BE2C (cell line): ENCODE measurements at regions not wholly inside any gene's neighbourhood (a gene's known extent, or its start where the extent isn't known, plus 50 kb on each side); places are given as distances from the start of the nearest gene placed in this dataset.
"Not testable (repeated sequence)": the region's sequence is repeated elsewhere in the genome, so short reads cannot be mapped to it uniquely, and the experiment has no call there.

Experiments used
- DNase-seq: peaks from one replicate; pipeline ENCODE4 v3.0.0-alpha.2; 2020
- H3K27me3 ChIP-seq: fragments of 250-450 bp; sonication (Bioruptor Pico); 2 replicates; pipeline ENCODE4 v1.5.1; 2020; ENCODE audit warnings: mild to moderate bottlenecking
- H3K36me3 ChIP-seq: fragments of 250-450 bp; sonication (Bioruptor Pico); 2 replicates; pipeline ENCODE4 v1.5.1; 2020; ENCODE audit warnings: mild to moderate bottlenecking
- H3K4me1 ChIP-seq: fragments of 250-450 bp; sonication (Bioruptor Pico); 2 replicates; pipeline ENCODE4 v1.5.1; 2020
- H3K4me3 ChIP-seq: 2 replicates; pipeline ENCODE4 v1.5.1; 2011; ENCODE audit warnings: low read depth, low read length
- H3K9me3 ChIP-seq: fragments of 250-450 bp; sonication (Bioruptor Pico); 2 replicates; pipeline ENCODE4 v1.5.1; 2020
- CTCF ChIP-seq: IDR thresholded peaks from 2 replicates; pipeline ENCODE4 v1.5.1; 2012; ENCODE audit warnings: mild to moderate bottlenecking, low read depth, low read length

- Histone ChIP-seq H3K4me3 (no peak overlapping the region), H3K4me1 (no peaks in the 10 kb centered on the region), H3K27me3 (no peaks in the 10 kb centered on the region), H3K36me3 (no peaks in the 10 kb centered on the region), H3K9me3 (no peaks in the 10 kb centered on the region)
- TF ChIP-seq CTCF, result no peak
- DNase-seq, result no peak
Measured at GRCh38 chr10:2885288-2886278, 181.8 kb upstream of the PFKP start.

- not testable (repeated sequence) for H3K4me3 ChIP-seq, H3K4me1 ChIP-seq, H3K36me3 ChIP-seq, DNase-seq, H3K27me3 ChIP-seq, H3K9me3 ChIP-seq
Measured at GRCh38 chr10:2883983-2884540, 183.3 kb upstream of the PFKP start.

- no peak overlapping the region for H3K4me3 ChIP-seq
- no peak for TF ChIP-seq CTCF
- no peak for DNase-seq
- no peaks in the 10 kb centered on the region for H3K9me3 ChIP-seq
- no peaks in the 10 kb centered on the region for H3K36me3 ChIP-seq
- no peaks in the 10 kb centered on the region for H3K4me1 ChIP-seq
- no peaks in the 10 kb centered on the region for H3K27me3 ChIP-seq
Measured at GRCh38 chr10:2883238-2883637, 184.1 kb upstream of the PFKP start.

- Histone ChIP-seq H3K4me3 (no peak overlapping the region), H3K36me3 (no peaks in the 10 kb centered on the region), H3K4me1 (no peaks in the 10 kb centered on the region), H3K9me3 (no peaks in the 10 kb centered on the region), H3K27me3 (no peaks in the 10 kb centered on the region)
- no peak for DNase-seq
- no peak for TF ChIP-seq CTCF
Measured at GRCh38 chr10:2882628-2883027, 184.7 kb upstream of the PFKP start.

GRCh38 chr10:2881720-2882620 lies 185.4 kb upstream of the PFKP start:
- no peak for DNase-seq
- H3K4me1 ChIP-seq, result no peaks in the 10 kb centered on the region

GRCh38 chr10:2880050-2880449 lies 187.3 kb upstream of the PFKP start:
- DNase-seq, H3K4me3 ChIP-seq, H3K4me1 ChIP-seq, H3K27me3 ChIP-seq, H3K9me3 ChIP-seq, H3K36me3 ChIP-seq: not testable (repeated sequence)

More at GRCh38 chr10:2881720-2882620, 185.4 kb upstream of the PFKP start:
- Histone ChIP-seq H3K9me3 (no peaks in the 10 kb centered on the region), H3K27me3 (no peaks in the 10 kb centered on the region), H3K4me3 (no peak overlapping the region), H3K36me3 (no peaks in the 10 kb centered on the region)
- no peak for TF ChIP-seq CTCF
